ENCODE measurements at regions not wholly inside any gene's neighbourhood (a gene's known extent, or its start where the extent isn't known, plus 50 kb on each side); places are given as distances from the start of the nearest gene placed in this dataset.

- intact Hi-C loops (cut with micrococcal nuclease), result no loop called here
- Histone ChIP-seq H3K79me2 (ENCODE audit: control insufficient read depth, insufficient read depth, low read length) (no peaks in the 10 kb centered on the region), H3K27me3 (replicated peaks in 1 of 4; ENCODE audit: control extremely low read depth in 1 of 4, control insufficient read depth in 3 of 4, insufficient read depth in 4 of 4, low read length in 3 of 4) (no peaks in the 10 kb centered on the region), H3K4me2 (replicated peaks; ENCODE audit: low read depth, low read length, poor library complexity, severe bottlenecking) (no peak overlapping the region), H4K20me1 (ENCODE audit: control insufficient read depth, insufficient read depth, low read length, poor library complexity, severe bottlenecking) (no peaks in the 10 kb centered on the region), H3K4me1 (ENCODE audit: control insufficient read depth in 2 of 2, insufficient read depth in 2 of 2, low read length in 2 of 2) (no peaks in the 10 kb centered on the region), H3K4me3 (ENCODE audit: control extremely low read depth in 1 of 5, extremely low read depth in 1 of 5, insufficient read depth in 1 of 5, low read depth in 2 of 5, low read length in 4 of 5) (no peak overlapping the region), H3K27ac (ENCODE audit: low read length in 2 of 2) (no peak overlapping the region), H3K36me3 (replicated peaks in 1 of 2; ENCODE audit: control extremely low read depth in 1 of 2, control insufficient read depth in 1 of 2, extremely low read depth in 1 of 2, insufficient read depth in 2 of 2, low read length in 1 of 2) (no peaks in the 10 kb centered on the region), H3K9ac (ENCODE audit: low read length) (no peak overlapping the region), H2AFZ (ENCODE audit: insufficient read depth, low read depth, low read length, poor library complexity, severe bottlenecking) (no peak overlapping the region), H3K9me3 (ENCODE audit: control extremely low read depth in 1 of 3, control insufficient read depth in 2 of 3, insufficient read depth in 1 of 3, low read length in 2 of 3) (peaks cover 0 to 20% (median 0%) of the 10 kb centered on the region in 3 donors)
- peaks cover 4% of the 10 kb centered on the region for H3K27me3 Mint-ChIP-seq
- H3K4me1 Mint-ChIP-seq, result no peaks in the 10 kb centered on the region
- TF ChIP-seq EZH2 (IDR thresholded peaks at IDR 0.05; ENCODE audit: borderline replicate concordance, insufficient read depth, low read depth, low read length, poor library complexity, severe bottlenecking) (no peak), CTCF (IDR thresholded peaks at IDR 0.05) (no peak)
- H3K27ac Mint-ChIP-seq, result no peak overlapping the region
- peaks cover 2% of the 10 kb centered on the region for H3K9me3 Mint-ChIP-seq (ENCODE audit: insufficient read depth)
- WGBS (ENCODE audit: insufficient coverage), result 93% methylated on average over 4 of the region's 8 CpGs
- no peak for DNase-seq
- POLR2A ChIA-PET, result no interaction called here
- no peak for ATAC-seq (ENCODE audit: low read depth)
- CTCF ChIA-PET, result no interaction called here
- H3K4me3 Mint-ChIP-seq, result no peak overlapping the region
These were observed 319.1 kb downstream of the RAPGEF2 start for GRCh38 chr4:159422019-159422418.

GRCh38 chr4:159422626-159423025 is 319.7 kb downstream of the RAPGEF2 start:
- POLR2A ChIA-PET, result no interaction called here
- CTCF ChIA-PET, result no interaction called here
- Histone ChIP-seq H3K9me3 (ENCODE audit: control extremely low read depth in 1 of 3, control insufficient read depth in 2 of 3, insufficient read depth in 1 of 3, low read length in 2 of 3) (peaks cover 0 to 20% (median 0%) of the 10 kb centered on the region in 3 donors), H4K20me1 (ENCODE audit: control insufficient read depth, insufficient read depth, low read length, poor library complexity, severe bottlenecking) (no peaks in the 10 kb centered on the region), H3K36me3 (replicated peaks in 1 of 2; ENCODE audit: control extremely low read depth in 1 of 2, control insufficient read depth in 1 of 2, extremely low read depth in 1 of 2, insufficient read depth in 2 of 2, low read length in 1 of 2) (no peaks in the 10 kb centered on the region), H3K9ac (ENCODE audit: low read length) (no peak overlapping the region), H2AFZ (ENCODE audit: insufficient read depth, low read depth, low read length, poor library complexity, severe bottlenecking) (no peak overlapping the region), H3K4me2 (replicated peaks; ENCODE audit: low read depth, low read length, poor library complexity, severe bottlenecking) (no peak overlapping the region), H3K4me3 (ENCODE audit: control extremely low read depth in 1 of 5, extremely low read depth in 1 of 5, insufficient read depth in 1 of 5, low read depth in 2 of 5, low read length in 4 of 5) (no peak overlapping the region), H3K79me2 (ENCODE audit: control insufficient read depth, insufficient read depth, low read length) (no peaks in the 10 kb centered on the region), H3K27ac (ENCODE audit: low read length in 2 of 2) (no peak overlapping the region), H3K27me3 (replicated peaks in 1 of 4; ENCODE audit: control extremely low read depth in 1 of 4, control insufficient read depth in 3 of 4, insufficient read depth in 4 of 4, low read length in 3 of 4) (no peaks in the 10 kb centered on the region), H3K4me1 (ENCODE audit: control insufficient read depth in 2 of 2, insufficient read depth in 2 of 2, low read length in 2 of 2) (no peaks in the 10 kb centered on the region)
- DNase-seq (no peak), ATAC-seq (ENCODE audit: low read depth) (no peak)
- Mint-ChIP-seq H3K27me3 (no peaks in the 10 kb centered on the region), H3K9me3 (ENCODE audit: insufficient read depth) (peaks cover 2% of the 10 kb centered on the region), H3K27ac (no peak overlapping the region), H3K4me3 (no peak overlapping the region), H3K4me1 (no peaks in the 10 kb centered on the region)
- WGBS (ENCODE audit: insufficient coverage), result no CpG with 5 or more reads among the region's 1 CpG
- TF ChIP-seq CTCF (IDR thresholded peaks at IDR 0.05), result no peak
- TF ChIP-seq EZH2 (IDR thresholded peaks at IDR 0.05; ENCODE audit: borderline replicate concordance, insufficient read depth, low read depth, low read length, poor library complexity, severe bottlenecking), result no peak
- intact Hi-C loops (cut with micrococcal nuclease), result no loop called here

Measured in B cell (primary cell).